AG04449 (cell line): ENCODE measurements at regions not wholly inside any gene's neighbourhood (a gene's known extent, or its start where the extent isn't known, plus 50 kb on each side); places are given as distances from the start of the nearest gene placed in this dataset.

Experiments
- CTCF ChIA-PET: fragments of 350-600 bp; formaldehyde crosslinking; extraction: SDS; loops from one replicate; lab custom pipeline; 2021; ENCODE audit warnings: antibody characterized with exemption; lab: Yijun Ruan, JAX
- POLR2A ChIA-PET: fragments of 400-600, 350-600 bp; formaldehyde crosslinking; extraction: SDS; loops from one replicate; lab custom pipeline; 2020; ENCODE audit warnings: antibody characterized with exemption, inconsistent platforms; lab: Yijun Ruan, JAX
- DNase-seq: peaks from one replicate; pipeline ENCODE4 v3.0.0-alpha.2; 2010; ENCODE audit warnings: low read depth, low spot score
- H3K4me3 ChIP-seq: 2 replicates; pipeline ENCODE4 v1.5.1; 2011; ENCODE audit warnings: low read depth, mild to moderate bottlenecking, control low read depth, low read length
- TF ChIP-seq, protein P1 (sequence below): IDR thresholded peaks from one replicate; pipeline ENCODE4 v1.5.1; 2011; ENCODE audit warnings: mild to moderate bottlenecking, moderate library complexity, low read length, control low read depth, inconsistent platforms; ENCODE audit not compliant: insufficient read depth; ENCODE audit errors: missing control alignments

DNA sequence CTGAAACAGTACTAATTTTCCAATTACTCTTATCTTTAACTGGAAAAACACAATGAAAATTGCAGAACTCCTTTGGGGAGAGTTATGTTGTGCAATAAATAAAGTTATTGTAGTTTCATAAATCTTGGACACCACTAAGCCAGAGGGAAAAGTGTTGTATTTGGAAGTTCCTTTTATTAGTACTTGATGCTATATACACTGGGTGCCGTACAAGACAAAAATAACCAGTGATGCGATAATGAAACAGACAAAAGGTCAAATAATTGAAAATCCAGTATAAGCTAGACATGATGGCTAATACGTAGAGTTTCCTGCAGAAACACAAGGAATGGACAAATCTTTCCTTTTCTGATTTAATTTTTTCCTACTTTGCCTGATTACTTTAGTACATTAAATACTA lies 541.1 kb downstream of the ETS1 start:
- no peak overlapping the region for H3K4me3 ChIP-seq
- CTCF ChIA-PET, result interaction anchor here (1.0 to 4.9 kb wide), 5 partner anchors 13 to 585 kb away, joined by 3 to 25 read pairs (median 3); no protein-coding TSS in a partner anchor

DNA sequence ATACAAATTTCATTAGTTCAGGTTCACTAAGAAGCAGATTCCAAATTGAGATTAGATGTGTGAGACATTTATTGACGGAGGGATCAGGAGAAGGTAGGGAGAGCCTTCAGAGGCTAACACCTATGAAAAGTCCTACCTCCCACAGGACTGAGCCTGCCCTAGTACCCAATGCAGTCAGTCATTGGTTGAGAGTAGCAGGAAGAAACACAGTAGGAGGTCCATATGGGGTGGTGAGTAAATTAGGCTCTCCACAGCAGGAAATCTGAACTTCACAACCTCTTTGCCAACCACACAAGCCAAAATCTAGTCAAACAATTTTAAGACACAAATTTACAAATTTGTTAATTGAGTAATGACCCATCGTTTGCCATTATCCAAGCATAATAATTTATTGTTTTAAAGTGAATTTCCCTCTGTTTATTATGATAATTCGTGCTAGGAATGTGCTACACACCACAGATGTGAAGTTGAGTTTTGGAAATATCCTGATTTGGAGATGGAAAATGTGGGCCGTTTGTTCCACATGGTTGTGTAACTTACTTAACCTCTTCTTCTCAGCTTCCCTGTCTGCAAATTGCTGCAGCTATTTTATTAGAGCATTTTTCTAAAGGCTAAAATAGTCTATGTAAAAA lies 542.1 kb downstream of the ETS1 start:
- no peak overlapping the region for H3K4me3 ChIP-seq
- ChIA-PET POLR2A (no interaction called here), CTCF (interaction anchor here (1.0 to 4.9 kb wide), 5 partner anchors 13 to 114 kb away, joined by 3 to 25 read pairs (median 6); no protein-coding TSS in a partner anchor)
- DNase-seq, result no peak
- TF ChIP-seq, protein P1, sequence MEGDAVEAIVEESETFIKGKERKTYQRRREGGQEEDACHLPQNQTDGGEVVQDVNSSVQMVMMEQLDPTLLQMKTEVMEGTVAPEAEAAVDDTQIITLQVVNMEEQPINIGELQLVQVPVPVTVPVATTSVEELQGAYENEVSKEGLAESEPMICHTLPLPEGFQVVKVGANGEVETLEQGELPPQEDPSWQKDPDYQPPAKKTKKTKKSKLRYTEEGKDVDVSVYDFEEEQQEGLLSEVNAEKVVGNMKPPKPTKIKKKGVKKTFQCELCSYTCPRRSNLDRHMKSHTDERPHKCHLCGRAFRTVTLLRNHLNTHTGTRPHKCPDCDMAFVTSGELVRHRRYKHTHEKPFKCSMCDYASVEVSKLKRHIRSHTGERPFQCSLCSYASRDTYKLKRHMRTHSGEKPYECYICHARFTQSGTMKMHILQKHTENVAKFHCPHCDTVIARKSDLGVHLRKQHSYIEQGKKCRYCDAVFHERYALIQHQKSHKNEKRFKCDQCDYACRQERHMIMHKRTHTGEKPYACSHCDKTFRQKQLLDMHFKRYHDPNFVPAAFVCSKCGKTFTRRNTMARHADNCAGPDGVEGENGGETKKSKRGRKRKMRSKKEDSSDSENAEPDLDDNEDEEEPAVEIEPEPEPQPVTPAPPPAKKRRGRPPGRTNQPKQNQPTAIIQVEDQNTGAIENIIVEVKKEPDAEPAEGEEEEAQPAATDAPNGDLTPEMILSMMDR, result no peak

More for the DNA sequence above, 541.1 kb downstream of the ETS1 start:
- TF ChIP-seq, protein P1, result no peak
- no peak for DNase-seq
- POLR2A ChIA-PET, result no interaction called here

DNA sequence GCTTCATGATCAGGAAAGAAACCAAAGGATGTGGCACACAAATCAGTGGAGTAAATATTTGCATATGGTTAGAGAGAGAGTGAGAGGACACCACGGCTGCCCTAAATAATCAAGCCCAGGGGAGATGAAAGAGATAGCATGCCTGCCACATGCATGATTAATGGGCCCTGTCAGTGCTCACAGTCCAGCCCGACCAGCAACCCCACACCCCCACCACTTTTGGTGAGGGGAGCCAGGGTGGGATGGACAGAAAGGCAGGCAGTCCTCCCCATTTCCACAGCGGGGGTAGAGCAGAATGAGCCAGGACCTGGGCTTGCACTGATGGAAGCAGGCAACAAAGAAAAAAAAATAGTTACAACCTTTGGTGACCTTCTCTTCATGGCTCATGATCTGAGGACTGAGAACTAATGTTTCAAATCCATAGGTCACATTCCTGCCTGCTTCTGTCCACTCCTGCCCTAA lies 545.0 kb downstream of the ETS1 start:
- ChIA-PET POLR2A (no interaction called here), CTCF (interaction anchor here (0.9 to 1.6 kb wide), 3 partner anchors 9 to 115 kb away, joined by 3 to 12 read pairs (median 7); no protein-coding TSS in a partner anchor)
- no peak for DNase-seq

DNA sequence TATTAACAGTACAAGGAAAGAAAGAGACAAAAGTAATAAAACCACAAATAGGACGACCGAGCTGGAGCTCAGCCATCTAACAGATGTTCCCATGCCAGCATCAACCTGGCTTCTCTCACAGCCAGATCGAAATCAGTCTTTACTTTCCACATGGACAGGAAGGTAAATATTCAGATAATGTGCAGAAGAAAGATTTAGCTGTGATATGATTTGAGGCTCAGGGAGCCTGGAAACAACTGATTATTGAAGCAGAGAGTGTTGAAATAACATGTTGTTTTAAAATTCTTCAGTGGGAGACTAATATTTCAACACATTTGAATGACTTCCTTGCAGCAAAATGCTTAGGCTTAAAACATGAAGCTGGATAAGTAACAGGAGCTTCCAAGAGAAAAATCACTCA lies 546.8 kb downstream of the ETS1 start:
- ChIA-PET CTCF (interaction anchor here (1.0 to 5.2 kb wide), 5 partner anchors 9 to 790 kb away, joined by 3 to 90 read pairs (median 17); no protein-coding TSS in a partner anchor), POLR2A (interaction anchor here (0.8 kb wide), 1 partner anchor 13 kb away, joined by 3 read pairs; no protein-coding TSS in a partner anchor)
- DNase-seq, result no peak
- H3K4me3 ChIP-seq, result no peak overlapping the region
- TF ChIP-seq, protein P1, result no peak

More for the DNA sequence above, 545.0 kb downstream of the ETS1 start:
- H3K4me3 ChIP-seq, result no peak overlapping the region
- TF ChIP-seq, protein P1, result no peak

DNA sequence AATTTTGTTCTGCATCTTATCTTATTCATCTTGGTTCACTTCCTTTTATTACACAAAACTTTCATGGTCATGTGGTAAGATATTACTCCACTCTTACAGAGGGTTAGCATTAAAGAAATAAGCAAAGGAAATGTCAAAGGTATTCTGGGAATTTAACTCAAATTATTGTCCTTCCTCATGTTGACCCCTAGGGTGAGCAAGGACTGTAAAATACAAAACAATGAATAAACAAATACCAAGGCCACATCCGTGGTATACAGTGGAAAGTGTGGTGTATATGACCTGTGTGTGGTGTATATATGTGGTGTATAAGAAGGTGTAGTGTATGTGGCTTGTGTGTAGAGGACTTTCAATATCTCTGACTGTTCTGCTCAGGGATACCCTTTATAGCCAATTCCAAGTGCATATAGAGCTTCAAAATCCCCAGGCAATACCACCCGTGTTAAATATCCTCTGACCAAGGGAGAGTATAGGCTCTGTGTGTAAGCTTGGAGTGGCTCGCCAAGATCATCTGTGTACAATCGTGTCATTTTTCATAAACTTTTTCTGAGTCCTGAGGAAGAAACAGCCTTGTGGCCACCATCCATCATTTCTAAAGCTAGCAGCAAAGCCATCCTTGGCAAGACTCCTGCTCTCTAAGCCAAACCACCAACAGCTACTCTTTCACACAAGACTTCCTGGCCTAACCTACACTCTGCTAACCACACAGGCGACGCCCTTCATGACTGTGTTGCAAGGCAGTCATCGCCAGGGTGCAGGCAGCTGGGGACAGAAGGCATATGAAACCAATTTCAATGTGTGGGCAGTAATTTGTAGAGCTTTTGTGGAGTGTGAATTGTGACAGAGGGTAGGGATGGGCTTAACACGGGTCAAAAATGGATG lies 548.0 kb downstream of the ETS1 start:
- peak; percentile 57 for DNase-seq
- ChIA-PET CTCF (interaction anchor here (0.9 to 5.2 kb wide), 8 partner anchors 9 to 791 kb away, joined by 3 to 90 read pairs (median 8); no protein-coding TSS in a partner anchor), POLR2A (interaction anchor here (1.4 kb wide), 2 partner anchors 12 to 14 kb away, joined by 4 to 10 read pairs; no protein-coding TSS in a partner anchor)
- no peak overlapping the region for H3K4me3 ChIP-seq
- TF ChIP-seq, protein P1, result no peak
